ENCODE measurements at regions not wholly inside any gene's neighbourhood (a gene's known extent, or its start where the extent isn't known, plus 50 kb on each side); places are given as distances from the start of the nearest gene placed in this dataset.

DNA sequence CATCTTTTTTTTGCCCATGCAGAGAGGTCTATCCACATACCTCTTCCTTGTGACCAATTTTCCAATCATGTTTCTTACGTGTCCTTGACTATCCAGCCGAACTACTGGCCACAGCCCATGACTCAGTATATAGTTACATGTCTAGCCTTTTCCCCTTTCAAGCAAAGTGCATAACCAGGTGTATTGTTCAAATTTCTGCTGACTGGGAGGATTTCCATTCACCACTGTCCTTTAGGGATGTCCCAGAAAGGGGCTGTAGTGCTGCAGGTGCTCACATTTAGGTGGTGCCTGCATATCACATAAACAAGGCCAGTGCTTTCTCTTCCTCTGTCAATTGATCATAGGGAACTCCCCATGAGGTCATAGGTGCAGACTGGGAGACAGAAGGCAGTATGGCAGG lies 69.4 kb upstream of the ALDH1A3 start:
- FAIRE-seq = no peak

DNA sequence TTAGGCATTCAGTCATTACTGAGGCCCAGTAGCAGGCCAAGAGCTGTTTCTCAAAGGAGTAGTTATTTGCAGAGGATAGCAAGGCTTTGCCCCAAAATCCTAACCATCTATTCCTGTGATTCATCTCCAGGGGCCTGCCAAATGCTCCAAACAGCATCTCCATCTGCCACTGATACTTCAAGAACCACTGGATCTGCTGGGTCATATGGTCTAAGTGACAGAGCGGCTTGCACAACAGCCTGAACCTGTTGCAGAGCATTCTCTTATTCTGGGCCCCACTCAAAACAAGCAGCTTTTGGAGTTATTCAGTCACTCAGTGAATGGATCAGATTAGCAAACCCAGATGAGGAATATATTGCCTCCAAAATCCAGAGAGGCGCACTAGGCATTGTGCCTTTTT lies 68.8 kb upstream of the ALDH1A3 start:
- ChIA-PET CTCF (no interaction called here), POLR2A (no interaction called here), SMC1A (ENCODE audit: uncharacterized antibody, unreplicated experiment) (no interaction called here), RAD21 (ENCODE audit: unreplicated experiment) (no interaction called here)
- Histone ChIP-seq H3K4me2 (ENCODE audit: control insufficient read depth, insufficient read depth) (no peak overlapping the region), H3K79me2 (ENCODE audit: control insufficient read depth, insufficient read depth, low read length) (no peaks in the 10 kb centered on the region), H4K20me1 (ENCODE audit: control insufficient read depth, insufficient read depth) (no peaks in the 10 kb centered on the region), H3K9ac (ENCODE audit: control insufficient read depth, insufficient read depth, low read length) (no peak overlapping the region), H3K27ac (ENCODE audit: control insufficient read depth, insufficient read depth) (no peak overlapping the region), H3K9me3 (replicated peaks; ENCODE audit: control insufficient read depth, insufficient read depth, low read length) (peaks cover 6% of the 10 kb centered on the region; the same call in 2 of the 3 replicates), H3K36me3 (ENCODE audit: control insufficient read depth in 2 of 2, insufficient read depth in 2 of 2, low read length in 1 of 2) (no peaks in the 10 kb centered on the region), H3K4me1 (ENCODE audit: control insufficient read depth, insufficient read depth, low read length) (no peaks in the 10 kb centered on the region), H3K27me3 (replicated peaks in 1 of 2; ENCODE audit: control insufficient read depth in 2 of 2, insufficient read depth in 2 of 2, low read length in 1 of 2) (no peaks in the 10 kb centered on the region), H2AFZ (ENCODE audit: control insufficient read depth, low read depth, low read length) (no peak overlapping the region), H3K4me3 (no peak overlapping the region)
- FAIRE-seq (no peak), ATAC-seq (no peak), DNase-seq (ENCODE audit: low read depth, low spot score) (no peak)
- 40% methylated on average over 2 of the region's 2 CpGs for WGBS (ENCODE audit: insufficient coverage, insufficient replicate concordance, low lambda C conversion rate, missing lambda C conversion rate)
- in situ Hi-C loops (cut with MboI) (no loop called here), intact Hi-C loops (cut with micrococcal nuclease; ENCODE audit: unreplicated experiment) (no loop called here)
- BruUV-seq (replicated peaks) = no TSS peak
- TF ChIP-seq NRF1 (conservative IDR thresholded peaks at IDR 0.05; ENCODE audit: low read depth, low read length) (no peak), TCF12 (IDR thresholded peaks at IDR 0.05; ENCODE audit: low read depth, low read length) (no peak), TARDBP (IDR thresholded peaks at IDR 0.05; ENCODE audit: borderline replicate concordance) (no peak), IRF4 (IDR thresholded peaks at IDR 0.05; ENCODE audit: low read depth, low read length) (no peak), MXI1 (IDR thresholded peaks at IDR 0.05; ENCODE audit: low read depth, low read length) (no peak), IKZF2 (IDR thresholded peaks at IDR 0.05) (no peak), BMI1 (IDR thresholded peaks at IDR 0.05; ENCODE audit: borderline replicate concordance) (no peak), EGR1 (IDR thresholded peaks at IDR 0.05; ENCODE audit: borderline replicate concordance in 1 of 2, low read depth in 2 of 2, low read length in 2 of 2) (no peak), SMAD5 (IDR thresholded peaks at IDR 0.05; ENCODE audit: low read depth) (no peak)

More for the DNA sequence above, 69.4 kb upstream of the ALDH1A3 start:
- Histone ChIP-seq H3K27me3 (replicated peaks in 1 of 2; ENCODE audit: control insufficient read depth in 2 of 2, insufficient read depth in 2 of 2, low read length in 1 of 2) (no peaks in the 10 kb centered on the region), H2AFZ (ENCODE audit: control insufficient read depth, low read depth, low read length) (no peak overlapping the region), H3K9me3 (replicated peaks; ENCODE audit: control insufficient read depth, insufficient read depth, low read length) (peaks cover 6% of the 10 kb centered on the region; the same call in 2 of the 3 replicates), H3K36me3 (ENCODE audit: control insufficient read depth in 2 of 2, insufficient read depth in 2 of 2, low read length in 1 of 2) (no peaks in the 10 kb centered on the region), H3K79me2 (ENCODE audit: control insufficient read depth, insufficient read depth, low read length) (no peaks in the 10 kb centered on the region), H3K9ac (ENCODE audit: control insufficient read depth, insufficient read depth, low read length) (no peak overlapping the region), H3K4me3 (no peak overlapping the region), H3K27ac (ENCODE audit: control insufficient read depth, insufficient read depth) (no peak overlapping the region), H4K20me1 (ENCODE audit: control insufficient read depth, insufficient read depth) (no peaks in the 10 kb centered on the region), H3K4me1 (ENCODE audit: control insufficient read depth, insufficient read depth, low read length) (no peaks in the 10 kb centered on the region), H3K4me2 (ENCODE audit: control insufficient read depth, insufficient read depth) (no peak overlapping the region)
- no peak for DNase-seq (ENCODE audit: low read depth, low spot score)
- intact Hi-C loops (cut with micrococcal nuclease; ENCODE audit: unreplicated experiment) = no loop called here
- TF ChIP-seq SPI1 (IDR thresholded peaks at IDR 0.05; ENCODE audit: borderline replicate concordance, insufficient read depth, low read depth, low read length) (no peak), CEBPB (IDR thresholded peaks at IDR 0.05; ENCODE audit: borderline replicate concordance in 1 of 2, low read depth in 2 of 2, low read length in 2 of 2) (no peak), RB1 (IDR thresholded peaks at IDR 0.05; ENCODE audit: borderline replicate concordance) (no peak), SRF (IDR thresholded peaks at IDR 0.05; ENCODE audit: low read depth in 2 of 2, low read length in 2 of 2) (no peak), GABPA (IDR thresholded peaks at IDR 0.05; ENCODE audit: low read depth) (no peak)
- WGBS (ENCODE audit: insufficient coverage, insufficient replicate concordance, low lambda C conversion rate, missing lambda C conversion rate) = 43% methylated on average over 2 of the region's 2 CpGs
- CTCF ChIA-PET = no interaction called here
- no TSS peak for BruUV-seq (replicated peaks)
- POLR2A ChIA-PET = no interaction called here
- SMC1A ChIA-PET (ENCODE audit: uncharacterized antibody, unreplicated experiment) = no interaction called here
- RAD21 ChIA-PET (ENCODE audit: unreplicated experiment) = no interaction called here
- ATAC-seq = no peak
- in situ Hi-C loops (cut with MboI) = no loop called here

Measured in GM12878 (cell line).